ENCODE measurements at regions not wholly inside any gene's neighbourhood (a gene's known extent, or its start where the extent isn't known, plus 50 kb on each side); places are given as distances from the start of the nearest gene placed in this dataset.

DNA sequence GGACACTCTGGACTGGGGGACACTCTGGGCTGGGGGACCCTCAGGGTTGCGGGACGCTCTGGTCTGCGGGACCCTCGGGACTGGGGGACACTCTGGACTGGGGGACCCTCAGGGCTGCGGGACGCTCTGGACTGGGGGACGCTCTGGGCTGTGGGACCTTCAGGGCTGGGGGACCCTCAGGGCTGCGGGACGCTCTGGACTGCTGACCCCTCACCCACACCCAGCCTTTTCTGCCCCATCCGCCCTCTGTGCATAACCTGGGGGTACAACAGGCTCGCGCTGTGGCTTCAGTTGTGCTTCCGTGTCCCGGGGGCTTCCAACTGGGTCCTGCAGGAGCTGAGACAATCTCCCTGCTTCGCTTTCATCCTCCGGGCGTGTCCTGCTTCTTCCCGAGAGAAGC, 766.0 kb downstream of the TRIML1 start:
- no peak overlapping the region for H3K27ac ChIP-seq
- TF ChIP-seq, protein P1, sequence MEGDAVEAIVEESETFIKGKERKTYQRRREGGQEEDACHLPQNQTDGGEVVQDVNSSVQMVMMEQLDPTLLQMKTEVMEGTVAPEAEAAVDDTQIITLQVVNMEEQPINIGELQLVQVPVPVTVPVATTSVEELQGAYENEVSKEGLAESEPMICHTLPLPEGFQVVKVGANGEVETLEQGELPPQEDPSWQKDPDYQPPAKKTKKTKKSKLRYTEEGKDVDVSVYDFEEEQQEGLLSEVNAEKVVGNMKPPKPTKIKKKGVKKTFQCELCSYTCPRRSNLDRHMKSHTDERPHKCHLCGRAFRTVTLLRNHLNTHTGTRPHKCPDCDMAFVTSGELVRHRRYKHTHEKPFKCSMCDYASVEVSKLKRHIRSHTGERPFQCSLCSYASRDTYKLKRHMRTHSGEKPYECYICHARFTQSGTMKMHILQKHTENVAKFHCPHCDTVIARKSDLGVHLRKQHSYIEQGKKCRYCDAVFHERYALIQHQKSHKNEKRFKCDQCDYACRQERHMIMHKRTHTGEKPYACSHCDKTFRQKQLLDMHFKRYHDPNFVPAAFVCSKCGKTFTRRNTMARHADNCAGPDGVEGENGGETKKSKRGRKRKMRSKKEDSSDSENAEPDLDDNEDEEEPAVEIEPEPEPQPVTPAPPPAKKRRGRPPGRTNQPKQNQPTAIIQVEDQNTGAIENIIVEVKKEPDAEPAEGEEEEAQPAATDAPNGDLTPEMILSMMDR (conservative IDR thresholded peaks at IDR 0.05) = no peak

DNA sequence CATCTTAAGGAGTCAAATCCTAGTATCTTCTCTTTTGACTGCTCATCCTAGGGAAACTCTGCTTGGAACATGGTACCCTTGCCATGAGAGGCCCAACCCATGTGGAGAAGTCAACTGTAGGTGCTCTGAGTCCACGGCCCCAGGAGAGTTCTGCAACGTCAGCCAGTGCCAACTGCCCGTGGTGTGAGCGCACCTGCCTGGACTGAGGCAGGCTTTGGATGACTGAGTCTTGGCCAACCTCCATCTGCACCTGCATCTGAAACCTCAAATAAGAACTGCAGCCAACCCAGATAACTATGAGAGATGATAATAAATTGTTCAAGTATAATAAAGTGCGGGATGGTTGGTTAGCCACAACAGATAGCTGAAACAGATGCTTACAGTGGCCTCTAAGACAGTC, 772.0 kb downstream of the TRIML1 start:
- no peak overlapping the region for H3K27ac ChIP-seq
- TF ChIP-seq, protein P1 (conservative IDR thresholded peaks at IDR 0.05) = no peak

- TF ChIP-seq, protein P1 (conservative IDR thresholded peaks at IDR 0.05) = no peak
These were observed 772.5 kb downstream of the TRIML1 start for GRCh38 chr4:188911707-188912106.

DNA sequence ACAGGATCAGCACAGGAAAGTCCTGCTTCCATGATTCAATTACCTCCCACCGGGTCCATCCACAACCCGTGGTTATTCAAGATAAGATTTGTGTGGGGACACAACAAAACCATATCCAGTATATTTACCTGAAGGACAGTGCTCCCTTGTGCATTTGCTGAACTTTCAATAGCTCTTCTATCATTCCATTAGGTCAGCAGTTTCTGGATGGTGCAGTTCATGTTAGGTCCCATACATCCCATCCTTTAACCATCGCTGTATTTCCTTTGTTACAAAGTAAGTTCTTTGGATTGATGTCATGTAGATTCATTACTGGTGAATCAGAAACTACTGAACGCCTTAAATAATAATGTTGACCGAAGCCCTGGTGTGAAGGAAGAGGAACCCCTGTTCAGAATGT, 775.9 kb downstream of the TRIML1 start:
- TF ChIP-seq, protein P1 (conservative IDR thresholded peaks at IDR 0.05) = no peak

More at GRCh38 chr4:188911707-188912106, 772.5 kb downstream of the TRIML1 start:
- no peak overlapping the region for H3K27ac ChIP-seq

DNA sequence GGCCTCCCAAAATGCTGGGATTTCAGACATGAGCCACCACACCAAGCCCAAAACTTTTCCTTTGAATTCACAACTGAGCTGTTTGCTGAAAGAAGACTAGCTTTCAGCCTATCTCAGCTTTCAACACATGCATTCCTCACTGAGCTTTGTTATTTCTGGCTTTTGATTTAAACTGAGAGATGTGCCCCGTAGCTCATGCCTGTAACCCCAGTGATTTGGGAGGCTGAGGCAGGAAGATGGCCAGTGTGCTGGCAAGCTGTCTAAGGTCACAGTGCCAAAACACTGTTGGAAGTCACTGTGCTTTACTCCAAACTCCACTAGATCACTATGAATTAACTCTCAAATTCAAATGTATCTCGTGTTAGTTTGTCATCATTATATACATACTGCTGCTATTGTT, 779.5 kb downstream of the TRIML1 start:
- TF ChIP-seq, protein P1 (conservative IDR thresholded peaks at IDR 0.05) = no peak
- H3K27ac ChIP-seq = no peak overlapping the region

More for the DNA sequence above, 775.9 kb downstream of the TRIML1 start:
- H3K27ac ChIP-seq = no peak overlapping the region

DNA sequence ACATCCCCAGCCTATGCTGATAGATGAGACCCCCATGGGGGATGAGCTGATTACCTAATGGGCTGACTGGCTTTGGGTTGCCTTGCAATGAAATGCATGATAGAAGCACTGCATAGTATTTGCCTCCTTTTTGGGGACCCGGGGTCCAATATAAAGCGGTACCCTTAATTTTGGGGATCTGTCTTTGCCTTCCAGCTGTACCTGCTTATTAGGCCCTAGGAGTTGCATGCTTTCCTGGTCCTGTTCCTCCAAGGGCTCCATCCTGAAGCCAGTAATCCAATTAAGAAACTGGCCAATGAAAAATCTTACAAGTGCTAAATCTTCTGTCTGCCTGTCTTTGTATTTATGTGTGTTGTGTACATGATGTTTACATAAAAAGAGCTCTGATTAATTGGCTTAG, 791.6 kb downstream of the TRIML1 start:
- TF ChIP-seq, protein P1 (conservative IDR thresholded peaks at IDR 0.05) = no peak
- H3K27ac ChIP-seq = no peak overlapping the region

- H3K27ac ChIP-seq = no peak overlapping the region
- TF ChIP-seq, protein P1 (conservative IDR thresholded peaks at IDR 0.05) = no peak
These were observed 795.2 kb downstream of the TRIML1 start for GRCh38 chr4:188934320-188934962.

Measured in VCaP (cell line).